ENCODE measurements at regions not wholly inside any gene's neighbourhood (a gene's known extent, or its start where the extent isn't known, plus 50 kb on each side); places are given as distances from the start of the nearest gene placed in this dataset.

DNA sequence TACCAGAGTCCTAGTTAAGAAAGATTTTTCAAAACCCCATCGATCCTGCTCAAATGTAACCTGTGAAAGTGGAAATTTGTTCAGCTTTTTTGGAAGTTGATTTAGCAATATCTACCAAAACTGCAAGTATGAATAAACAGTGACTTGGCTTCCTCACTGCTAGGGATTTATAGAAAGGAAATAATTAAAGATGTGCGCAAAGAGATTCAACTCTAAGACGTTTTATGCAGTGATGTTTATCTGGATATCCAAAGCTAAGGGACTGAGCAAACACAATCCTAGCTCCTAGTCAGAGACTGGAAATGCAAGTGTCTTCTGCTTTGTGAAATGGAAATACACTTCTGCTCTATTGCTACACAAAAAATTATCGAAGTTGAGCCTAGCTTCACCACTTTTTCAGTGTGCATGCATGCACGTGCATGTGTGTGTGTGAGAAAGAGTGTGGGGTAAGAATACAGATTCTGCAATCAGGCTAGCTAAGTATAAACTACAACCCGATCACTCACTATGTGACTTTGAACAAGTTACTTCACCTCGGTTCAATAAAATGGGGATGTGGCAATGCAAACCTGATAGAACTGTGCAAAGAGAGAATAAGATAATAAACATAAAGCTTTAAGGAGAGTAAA lies 52.1 kb upstream of the FOXF1 start:
- TF ChIP-seq, protein P1, sequence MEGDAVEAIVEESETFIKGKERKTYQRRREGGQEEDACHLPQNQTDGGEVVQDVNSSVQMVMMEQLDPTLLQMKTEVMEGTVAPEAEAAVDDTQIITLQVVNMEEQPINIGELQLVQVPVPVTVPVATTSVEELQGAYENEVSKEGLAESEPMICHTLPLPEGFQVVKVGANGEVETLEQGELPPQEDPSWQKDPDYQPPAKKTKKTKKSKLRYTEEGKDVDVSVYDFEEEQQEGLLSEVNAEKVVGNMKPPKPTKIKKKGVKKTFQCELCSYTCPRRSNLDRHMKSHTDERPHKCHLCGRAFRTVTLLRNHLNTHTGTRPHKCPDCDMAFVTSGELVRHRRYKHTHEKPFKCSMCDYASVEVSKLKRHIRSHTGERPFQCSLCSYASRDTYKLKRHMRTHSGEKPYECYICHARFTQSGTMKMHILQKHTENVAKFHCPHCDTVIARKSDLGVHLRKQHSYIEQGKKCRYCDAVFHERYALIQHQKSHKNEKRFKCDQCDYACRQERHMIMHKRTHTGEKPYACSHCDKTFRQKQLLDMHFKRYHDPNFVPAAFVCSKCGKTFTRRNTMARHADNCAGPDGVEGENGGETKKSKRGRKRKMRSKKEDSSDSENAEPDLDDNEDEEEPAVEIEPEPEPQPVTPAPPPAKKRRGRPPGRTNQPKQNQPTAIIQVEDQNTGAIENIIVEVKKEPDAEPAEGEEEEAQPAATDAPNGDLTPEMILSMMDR (IDR thresholded peaks at IDR 0.05): no peak
- TF ChIP-seq EP300 (IDR thresholded peaks at IDR 0.05): no peak
- TF ChIP-seq POLR2AphosphoS5 (IDR thresholded peaks at IDR 0.05): peak in 1 of 3 donors; percentile 9
